CD4-positive, alpha-beta T cell (primary cell): ENCODE measurements at regions not wholly inside any gene's neighbourhood (a gene's known extent, or its start where the extent isn't known, plus 50 kb on each side); places are given as distances from the start of the nearest gene placed in this dataset.

Source experiments
- ATAC-seq: fragments of 200-7000 bp; cut with Tn5 transposase; one replicate; pipeline ENCODE4 v1.10.0; 2022; ENCODE audit warnings: mild to moderate bottlenecking; ENCODE audit not compliant: poor library complexity
- CTCF ChIA-PET: fragments of 350-600 bp; sonication (Branson Sonifier 250); formaldehyde crosslinking; loops from one replicate; lab custom pipeline; 2021; ENCODE audit warnings: antibody characterized with exemption, inconsistent platforms; lab: Charles Lee
- POLR2A ChIA-PET: fragments of 350-600 bp; sonication (Branson Sonifier 250); formaldehyde crosslinking; loops from one replicate; lab custom pipeline; 2021; ENCODE audit warnings: antibody characterized with exemption, inconsistent platforms; lab: Charles Lee
- DNase-seq, 14 experiments: peaks; one replicate each; pipeline ENCODE4 v3.0.0-alpha.2; 2013 to 2020; ENCODE audit warnings: mixed read lengths in 2 of 14
- H3K27ac ChIP-seq, 2 donors: one replicate each; pipeline versions ENCODE4 v1.5.1 to v1.7.0; 2013; ENCODE audit warnings: low read length in 2 of 2, low read depth in 1 of 2, mild to moderate bottlenecking in 1 of 2
- H3K27me3 ChIP-seq, 2 experiments: 1 replicate in 1 of 2; 2 replicates in 1 of 2; pipeline versions ENCODE4 v1.6.1 to v1.7.0; 2013; ENCODE audit warnings: low read length in 2 of 2, control low read depth in 1 of 2, mild to moderate bottlenecking in 1 of 2, moderate library complexity in 1 of 2; ENCODE audit not compliant: insufficient read depth in 2 of 2, control insufficient read depth in 1 of 2
- H3K36me3 ChIP-seq: one replicate; pipeline ENCODE4 v1.6.1; 2013; ENCODE audit warnings: low read length, control low read depth; ENCODE audit not compliant: insufficient read depth
- H3K4me1 ChIP-seq: one replicate; pipeline ENCODE4 v1.6.1; 2013; ENCODE audit warnings: low read length, control low read depth; ENCODE audit not compliant: insufficient read depth
- H3K4me3 ChIP-seq: one replicate; pipeline ENCODE4 v1.5.1; 2013; ENCODE audit warnings: mild to moderate bottlenecking, low read length, moderate library complexity
- H3K9me3 ChIP-seq, 2 experiments: 1 replicate in 1 of 2; 2 replicates in 1 of 2; pipeline versions ENCODE4 v1.6.1 to v1.7.0; 2013; ENCODE audit warnings: low read length in 2 of 2, mild to moderate bottlenecking in 2 of 2, control low read depth in 1 of 2, moderate library complexity in 1 of 2; ENCODE audit not compliant: control insufficient read depth in 1 of 2, insufficient read depth in 1 of 2
- H3K27ac Mint-ChIP-seq: one replicate; pipeline ENCODE4 v1.8.0; 2020; ENCODE audit warnings: mixed read lengths
- H3K27me3 Mint-ChIP-seq: one replicate; pipeline ENCODE4 v1.8.0; 2021; ENCODE audit warnings: mixed read lengths
- H3K36me3 Mint-ChIP-seq: one replicate; pipeline ENCODE4 v1.8.0; 2021; ENCODE audit warnings: low read depth, mixed read lengths
- H3K4me1 Mint-ChIP-seq: one replicate; pipeline ENCODE4 v1.8.0; 2021; ENCODE audit warnings: low read depth, mixed read lengths
- H3K4me3 Mint-ChIP-seq: one replicate; pipeline ENCODE4 v1.8.0; 2020; ENCODE audit warnings: mild to moderate bottlenecking, mixed read lengths
- H3K9me3 Mint-ChIP-seq: one replicate; pipeline ENCODE4 v1.8.0; 2020; ENCODE audit warnings: mixed read lengths
- CTCF ChIP-seq: fragments of 200-600 bp; IDR thresholded peaks from one replicate; pipeline ENCODE4 v1.8.0; 2022; ENCODE audit warnings: antibody characterized with exemption, mild to moderate bottlenecking
- intact Hi-C, 2 experiments: fragments of 100-400 bp; cut with DNase I in 1 of 2; cut with micrococcal nuclease in 1 of 2; formaldehyde crosslinking; loops; one replicate each; pipeline versions ENCODE4 v1.15.1 to v1.9.0; 2023 to 2025; cut with DNase I, micrococcal nuclease

- Mint-ChIP-seq H3K4me1 (no peaks in the 10 kb centered on the region), H3K4me3 (no peak overlapping the region), H3K9me3 (peaks cover 2% of the 10 kb centered on the region), H3K36me3 (no peaks in the 10 kb centered on the region), H3K27ac (no peak overlapping the region), H3K27me3 (no peaks in the 10 kb centered on the region)
- H3K27ac ChIP-seq, result no peak overlapping the region
- H3K4me3 ChIP-seq, result no peak overlapping the region
- H3K27me3 ChIP-seq, result no peaks in the 10 kb centered on the region
- ATAC-seq (no peak), DNase-seq (no peak)
- ChIA-PET CTCF (no interaction called here), POLR2A (no interaction called here)
- intact Hi-C loops, result no loop called here
- no peaks in the 10 kb centered on the region for H3K4me1 ChIP-seq
- H3K36me3 ChIP-seq, result no peaks in the 10 kb centered on the region
- no peak for TF ChIP-seq CTCF
- H3K9me3 ChIP-seq, result peaks cover 0 to 22% of the 10 kb centered on the region in 2 experiments
Measured at GRCh38 chr7:67990003-67990402, 993.4 kb downstream of the TYW1 start.

- ATAC-seq (no peak), DNase-seq (no peak)
- no peak overlapping the region for H3K27ac Mint-ChIP-seq
- POLR2A ChIA-PET, result no interaction called here
- H3K36me3 Mint-ChIP-seq, result no peaks in the 10 kb centered on the region
- H3K9me3 Mint-ChIP-seq, result peaks cover 2% of the 10 kb centered on the region
- H3K4me1 Mint-ChIP-seq, result no peaks in the 10 kb centered on the region
- CTCF ChIA-PET, result no interaction called here
- TF ChIP-seq CTCF, result no peak
- intact Hi-C loops, result no loop called here
- H3K4me3 ChIP-seq, result no peak overlapping the region
- no peaks in the 10 kb centered on the region for H3K4me1 ChIP-seq
- no peaks in the 10 kb centered on the region for H3K27me3 ChIP-seq
- no peak overlapping the region for H3K27ac ChIP-seq
- H3K36me3 ChIP-seq, result no peaks in the 10 kb centered on the region
- no peak overlapping the region for H3K4me3 Mint-ChIP-seq
- peaks cover 0 to 22% of the 10 kb centered on the region in 2 experiments for H3K9me3 ChIP-seq
- H3K27me3 Mint-ChIP-seq, result no peaks in the 10 kb centered on the region
Measured at GRCh38 chr7:67990716-67991115, 994.1 kb downstream of the TYW1 start.

- H3K4me1 ChIP-seq, result no peaks in the 10 kb centered on the region
- DNase-seq (no peak), ATAC-seq (no peak)
- Mint-ChIP-seq H3K4me3 (no peak overlapping the region), H3K9me3 (peaks cover 2% of the 10 kb centered on the region), H3K4me1 (no peaks in the 10 kb centered on the region), H3K36me3 (no peaks in the 10 kb centered on the region), H3K27me3 (no peaks in the 10 kb centered on the region), H3K27ac (no peak overlapping the region)
- CTCF ChIA-PET, result no interaction called here
- H3K36me3 ChIP-seq, result no peaks in the 10 kb centered on the region
- no peak overlapping the region for H3K4me3 ChIP-seq
- H3K9me3 ChIP-seq, result peaks cover 0 to 14% of the 10 kb centered on the region in 2 experiments
- H3K27ac ChIP-seq, result no peak overlapping the region
- intact Hi-C loops, result no loop called here
- TF ChIP-seq CTCF, result no peak
- H3K27me3 ChIP-seq, result no peaks in the 10 kb centered on the region
- POLR2A ChIA-PET, result no interaction called here
Measured at GRCh38 chr7:67992287-67992686, 995.7 kb downstream of the TYW1 start.
